ENCODE measurements at regions not wholly inside any gene's neighbourhood (a gene's known extent, or its start where the extent isn't known, plus 50 kb on each side); places are given as distances from the start of the nearest gene placed in this dataset.
"Not testable (repeated sequence)": the region's sequence is repeated elsewhere in the genome, so short reads cannot be mapped to it uniquely, and the experiment has no call there.

DNA sequence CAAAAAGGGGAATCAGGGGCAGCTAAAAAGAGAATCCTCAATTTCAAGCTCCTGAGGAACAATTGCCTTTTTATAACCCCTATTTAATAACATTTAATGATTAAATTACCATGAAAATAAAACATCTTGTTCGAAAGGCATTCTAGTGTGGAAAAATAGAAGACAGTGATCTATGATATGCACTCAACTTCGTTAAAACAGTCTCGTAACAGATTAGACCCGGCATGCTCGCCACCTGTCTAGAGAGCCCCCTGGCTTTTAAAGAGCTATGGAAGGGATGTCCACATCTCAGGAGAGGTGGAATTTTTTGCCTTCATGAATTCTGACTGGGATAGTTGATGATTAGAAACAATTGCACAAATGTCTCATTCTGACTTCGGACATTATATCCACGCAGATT is 153.7 kb upstream of the MDFIC2 start:
- no peak overlapping the region for H3K27ac ChIP-seq
- peaks cover 11 to 18% of the 10 kb centered on the region in 2 donors for H3K4me1 ChIP-seq
- WGBS, 2 donors: 88 to 96% methylated on average over 7 of the region's 7 CpGs
- H3K27me3 ChIP-seq: no peaks in the 10 kb centered on the region
- no peaks in the 10 kb centered on the region for H3K36me3 ChIP-seq
- TF ChIP-seq, protein P1, sequence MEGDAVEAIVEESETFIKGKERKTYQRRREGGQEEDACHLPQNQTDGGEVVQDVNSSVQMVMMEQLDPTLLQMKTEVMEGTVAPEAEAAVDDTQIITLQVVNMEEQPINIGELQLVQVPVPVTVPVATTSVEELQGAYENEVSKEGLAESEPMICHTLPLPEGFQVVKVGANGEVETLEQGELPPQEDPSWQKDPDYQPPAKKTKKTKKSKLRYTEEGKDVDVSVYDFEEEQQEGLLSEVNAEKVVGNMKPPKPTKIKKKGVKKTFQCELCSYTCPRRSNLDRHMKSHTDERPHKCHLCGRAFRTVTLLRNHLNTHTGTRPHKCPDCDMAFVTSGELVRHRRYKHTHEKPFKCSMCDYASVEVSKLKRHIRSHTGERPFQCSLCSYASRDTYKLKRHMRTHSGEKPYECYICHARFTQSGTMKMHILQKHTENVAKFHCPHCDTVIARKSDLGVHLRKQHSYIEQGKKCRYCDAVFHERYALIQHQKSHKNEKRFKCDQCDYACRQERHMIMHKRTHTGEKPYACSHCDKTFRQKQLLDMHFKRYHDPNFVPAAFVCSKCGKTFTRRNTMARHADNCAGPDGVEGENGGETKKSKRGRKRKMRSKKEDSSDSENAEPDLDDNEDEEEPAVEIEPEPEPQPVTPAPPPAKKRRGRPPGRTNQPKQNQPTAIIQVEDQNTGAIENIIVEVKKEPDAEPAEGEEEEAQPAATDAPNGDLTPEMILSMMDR (IDR thresholded peaks at IDR 0.05): no peak
- TF ChIP-seq POLR2A (IDR thresholded peaks at IDR 0.05): no peak
- DNase-seq: no peak
- no peak overlapping the region for H3K4me3 ChIP-seq (replicated peaks in 1 of 3)
- intact Hi-C loops (cut with DNase I): no loop called here
- H3K9me3 ChIP-seq: no peaks in the 10 kb centered on the region

DNA sequence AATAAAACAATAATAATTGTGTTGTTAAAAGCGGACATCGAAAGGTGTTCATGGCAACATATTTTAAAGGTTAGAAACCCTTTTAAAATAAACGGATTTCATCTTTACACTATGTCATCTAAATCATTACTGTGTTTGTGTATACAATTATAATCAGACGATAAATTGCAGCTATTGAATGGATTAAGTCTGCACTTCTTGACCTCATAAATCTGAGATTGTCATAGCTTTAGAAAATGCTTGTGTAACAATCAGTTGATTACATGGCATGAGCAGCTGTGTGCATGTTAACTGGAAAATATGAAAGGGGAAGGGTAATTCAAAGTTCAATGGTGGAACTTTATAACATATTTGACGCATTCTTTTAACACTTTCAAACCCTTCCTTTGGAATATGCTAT is 152.4 kb upstream of the MDFIC2 start:
- H3K4me3 ChIP-seq (replicated peaks in 1 of 3): no peak overlapping the region
- TF ChIP-seq POLR2A (IDR thresholded peaks at IDR 0.05): no peak
- TF ChIP-seq, protein P1 (IDR thresholded peaks at IDR 0.05): no peak
- no peaks in the 10 kb centered on the region for H3K36me3 ChIP-seq
- no peak for DNase-seq
- WGBS, 2 donors: 89 to 91% methylated on average over 5 of the region's 5 CpGs
- intact Hi-C loops (cut with DNase I): no loop called here
- peaks cover 0 to 6% of the 10 kb centered on the region in 2 donors for H3K4me1 ChIP-seq
- no peaks in the 10 kb centered on the region for H3K9me3 ChIP-seq
- H3K27ac ChIP-seq: no peak overlapping the region
- H3K27me3 ChIP-seq: no peaks in the 10 kb centered on the region

DNA sequence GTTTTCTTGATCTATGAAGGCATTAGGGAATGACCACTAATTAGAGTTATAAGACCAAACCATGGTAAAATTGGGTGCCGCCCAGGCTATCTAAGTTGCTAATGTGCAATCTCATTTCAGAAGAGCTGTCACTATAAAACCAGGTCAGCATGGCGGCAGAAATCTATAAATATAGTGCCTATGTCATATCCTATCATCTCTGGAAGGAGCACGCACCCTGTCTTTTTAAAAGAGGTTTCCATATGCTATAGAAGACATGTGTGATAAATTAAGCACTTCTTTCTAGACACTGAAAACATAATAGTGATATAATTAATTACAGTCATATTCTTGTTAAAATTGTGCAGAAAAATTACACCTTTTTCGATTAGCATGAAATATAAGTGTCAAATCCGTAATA is 152.0 kb upstream of the MDFIC2 start:
- intact Hi-C loops (cut with DNase I): no loop called here

DNA sequence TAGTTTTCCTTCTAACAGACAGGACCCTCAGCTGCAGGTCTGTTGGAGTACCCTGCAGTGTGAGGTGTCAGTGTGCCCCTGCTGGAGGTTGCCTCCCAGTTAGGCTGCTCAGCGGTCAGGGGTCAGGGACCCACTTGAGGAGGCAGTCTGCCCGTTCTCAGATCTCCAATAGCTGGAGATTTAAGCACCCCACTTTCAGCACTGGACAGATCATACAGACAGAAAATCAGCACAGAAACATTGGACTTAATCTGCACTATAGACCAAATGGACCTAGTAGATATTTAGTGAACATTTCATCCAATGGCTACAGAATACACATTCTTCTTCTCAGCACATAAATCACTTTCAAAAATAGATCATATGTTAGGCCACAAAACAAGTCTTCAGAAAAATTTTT is 137.8 kb upstream of the MDFIC2 start:
- H3K4me3 ChIP-seq (replicated peaks in 1 of 3); intact Hi-C loops (cut with DNase I); DNase-seq; H3K27me3 ChIP-seq; H3K9me3 ChIP-seq; H3K36me3 ChIP-seq; H3K27ac ChIP-seq; H3K4me1 ChIP-seq: not testable (repeated sequence)
- 44 to 89% methylated on average over 2 of the region's 2 CpGs for WGBS, 2 donors

More for the DNA sequence above, 152.0 kb upstream of the MDFIC2 start:
- no peak for DNase-seq
- TF ChIP-seq, protein P1 (IDR thresholded peaks at IDR 0.05): no peak
- no peak for TF ChIP-seq POLR2A (IDR thresholded peaks at IDR 0.05)
- H3K9me3 ChIP-seq: no peaks in the 10 kb centered on the region
- H3K4me3 ChIP-seq (replicated peaks in 1 of 3): no peak overlapping the region
- no peak overlapping the region for H3K27ac ChIP-seq
- no peaks in the 10 kb centered on the region for H3K36me3 ChIP-seq
- no peaks in the 10 kb centered on the region for H3K27me3 ChIP-seq
- WGBS, 2 donors: 90 to 91% methylated on average over 5 of the region's 5 CpGs
- peaks cover 0 to 3% of the 10 kb centered on the region in 2 donors for H3K4me1 ChIP-seq

DNA sequence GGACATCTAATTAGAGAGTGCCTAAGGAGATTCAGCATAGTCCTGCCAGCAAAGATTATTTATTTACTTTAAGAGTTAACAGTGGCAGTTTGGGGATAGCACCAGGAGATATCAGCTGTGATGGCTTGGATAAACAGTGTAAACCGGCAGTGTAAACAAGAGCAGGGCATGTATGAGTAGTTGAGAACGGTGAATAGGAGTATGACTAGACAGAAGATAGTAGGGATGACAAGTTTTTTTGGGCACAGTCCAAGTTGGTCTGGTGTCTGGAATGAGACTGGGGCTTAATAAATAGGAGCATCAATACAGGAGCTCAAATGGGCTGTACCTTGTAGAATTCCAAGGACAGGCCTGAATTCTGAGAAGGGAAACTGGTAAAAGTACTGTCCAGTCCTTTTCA is 123.0 kb upstream of the MDFIC2 start:
- 47 to 63% methylated on average over 2 of the region's 2 CpGs for WGBS, 2 donors
- H3K9me3 ChIP-seq; intact Hi-C loops (cut with DNase I); H3K4me3 ChIP-seq (replicated peaks in 1 of 3); H3K27me3 ChIP-seq; H3K4me1 ChIP-seq; H3K36me3 ChIP-seq; H3K27ac ChIP-seq; DNase-seq: not testable (repeated sequence)

DNA sequence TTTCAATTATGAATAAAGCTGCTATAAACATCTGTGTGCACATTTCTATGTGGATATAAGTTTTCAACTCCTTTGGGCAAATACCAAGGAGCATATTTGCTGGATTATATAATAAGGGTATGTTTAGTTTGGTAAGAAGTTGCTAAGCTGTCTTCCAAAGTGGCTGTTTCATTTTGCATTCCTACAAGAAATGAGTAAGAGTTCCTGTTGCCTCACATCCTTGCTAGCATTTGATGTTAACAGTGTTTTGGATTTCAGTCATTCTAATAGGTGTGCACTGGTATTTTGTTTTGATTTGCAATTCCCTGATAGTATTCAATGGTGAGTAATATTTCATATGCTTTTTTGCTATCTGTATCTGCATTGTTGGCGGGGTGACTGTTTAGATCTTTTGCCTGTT is 120.7 kb upstream of the MDFIC2 start:
- H3K4me1 ChIP-seq: no peaks in the 10 kb centered on the region
- H3K27me3 ChIP-seq: no peaks in the 10 kb centered on the region
- intact Hi-C loops (cut with DNase I): no loop called here
- H3K27ac ChIP-seq: no peak overlapping the region
- DNase-seq: no peak
- H3K36me3 ChIP-seq: no peaks in the 10 kb centered on the region
- WGBS, 2 donors: 94 to 100% methylated on average over 1 of the region's 1 CpG
- no peaks in the 10 kb centered on the region for H3K9me3 ChIP-seq
- H3K4me3 ChIP-seq (replicated peaks in 1 of 3): no peak overlapping the region
- TF ChIP-seq POLR2A (IDR thresholded peaks at IDR 0.05): no peak
- TF ChIP-seq, protein P1 (IDR thresholded peaks at IDR 0.05): no peak

All from thyroid gland (tissue), 4 donors.